HL-60 (cell line): ENCODE measurements at regions not wholly inside any gene's neighbourhood (a gene's known extent, or its start where the extent isn't known, plus 50 kb on each side); places are given as distances from the start of the nearest gene placed in this dataset.

Source experiments
- DNase-seq, 2 experiments: peaks; one replicate each; pipeline ENCODE4 v3.0.0-alpha.2; 2010 to 2020; ENCODE audit warnings: low read depth in 1 of 2, low spot score in 1 of 2
- H3K27ac ChIP-seq: fragments of 250-450 bp; sonication (Bioruptor Pico); replicated peaks from 2 replicates; pipeline ENCODE4 v1.5.1; 2020; ENCODE audit warnings: mild to moderate bottlenecking, moderate library complexity
- H3K27me3 ChIP-seq: fragments of 250-450 bp; sonication (Bioruptor Pico); 2 replicates; pipeline ENCODE4 v1.5.1; 2021; ENCODE audit warnings: mild to moderate bottlenecking, moderate library complexity; ENCODE audit not compliant: insufficient read depth, poor library complexity, severe bottlenecking
- H3K4me3 ChIP-seq: replicated peaks from 2 replicates; pipeline ENCODE4 v1.5.1; 2011; ENCODE audit warnings: mild to moderate bottlenecking, control low read depth, low read length; ENCODE audit not compliant: insufficient read depth
- GABPA ChIP-seq: IDR thresholded peaks from 2 replicates; pipeline ENCODE4 v1.6.1; 2012; ENCODE audit warnings: low read depth
- POLR2AphosphoS5 ChIP-seq: IDR thresholded peaks from 2 replicates; pipeline ENCODE4 v1.6.1; 2012; ENCODE audit warnings: low read depth
- REST ChIP-seq: IDR thresholded peaks from 2 replicates; pipeline ENCODE4 v1.6.1; 2012; ENCODE audit warnings: low read depth; ENCODE audit not compliant: insufficient replicate concordance
- SPI1 ChIP-seq: IDR thresholded peaks from 2 replicates; pipeline ENCODE4 v1.6.1; 2012; ENCODE audit warnings: low read depth, mild to moderate bottlenecking, borderline replicate concordance
- TF ChIP-seq, protein P1 (sequence below): IDR thresholded peaks from one replicate; pipeline ENCODE4 v1.5.1; 2011; ENCODE audit warnings: low read length, control low read depth, inconsistent platforms; ENCODE audit not compliant: insufficient read depth

DNA sequence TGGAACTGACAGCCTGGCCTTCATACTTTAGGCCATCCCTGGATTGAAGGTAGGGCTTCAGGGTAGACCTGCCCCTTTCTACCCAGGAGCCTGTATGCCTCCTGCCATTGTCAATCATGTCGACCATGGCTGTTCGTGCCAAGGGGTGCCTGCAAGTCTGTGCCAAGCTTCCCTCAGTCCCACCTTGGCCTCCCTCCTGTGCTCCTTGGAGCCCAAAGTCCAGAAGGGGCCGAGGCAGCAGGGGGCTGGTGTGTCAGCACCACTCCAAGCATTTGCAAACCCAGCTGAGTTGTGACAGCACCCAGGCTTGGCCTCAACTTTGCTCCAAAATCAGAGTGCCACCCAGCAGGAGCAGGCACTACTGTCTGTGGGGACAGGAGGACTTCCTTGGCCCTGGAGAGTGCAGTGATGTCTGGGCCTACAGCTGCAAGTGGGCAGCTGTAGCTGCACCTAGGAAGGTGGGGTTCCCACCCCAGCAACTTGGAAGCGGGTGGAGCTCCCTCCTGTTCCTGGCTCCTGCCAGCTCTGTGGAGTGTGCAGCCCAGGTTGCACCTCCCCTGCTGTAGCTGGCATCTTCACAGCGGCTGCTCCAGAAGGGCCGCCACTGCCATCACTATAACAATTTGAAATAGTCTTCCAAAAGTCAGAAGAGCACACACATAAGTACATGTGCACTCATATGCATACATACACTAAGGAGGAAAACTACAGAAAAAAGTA is 1719.3 kb downstream of the HACE1 start:
- no peak for TF ChIP-seq REST
- TF ChIP-seq GABPA, result no peak
- no peak for TF ChIP-seq SPI1
- no peak for TF ChIP-seq POLR2AphosphoS5
- TF ChIP-seq, protein P1, sequence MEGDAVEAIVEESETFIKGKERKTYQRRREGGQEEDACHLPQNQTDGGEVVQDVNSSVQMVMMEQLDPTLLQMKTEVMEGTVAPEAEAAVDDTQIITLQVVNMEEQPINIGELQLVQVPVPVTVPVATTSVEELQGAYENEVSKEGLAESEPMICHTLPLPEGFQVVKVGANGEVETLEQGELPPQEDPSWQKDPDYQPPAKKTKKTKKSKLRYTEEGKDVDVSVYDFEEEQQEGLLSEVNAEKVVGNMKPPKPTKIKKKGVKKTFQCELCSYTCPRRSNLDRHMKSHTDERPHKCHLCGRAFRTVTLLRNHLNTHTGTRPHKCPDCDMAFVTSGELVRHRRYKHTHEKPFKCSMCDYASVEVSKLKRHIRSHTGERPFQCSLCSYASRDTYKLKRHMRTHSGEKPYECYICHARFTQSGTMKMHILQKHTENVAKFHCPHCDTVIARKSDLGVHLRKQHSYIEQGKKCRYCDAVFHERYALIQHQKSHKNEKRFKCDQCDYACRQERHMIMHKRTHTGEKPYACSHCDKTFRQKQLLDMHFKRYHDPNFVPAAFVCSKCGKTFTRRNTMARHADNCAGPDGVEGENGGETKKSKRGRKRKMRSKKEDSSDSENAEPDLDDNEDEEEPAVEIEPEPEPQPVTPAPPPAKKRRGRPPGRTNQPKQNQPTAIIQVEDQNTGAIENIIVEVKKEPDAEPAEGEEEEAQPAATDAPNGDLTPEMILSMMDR, result no peak
- DNase-seq, result no peak

GRCh38 chr6:103139377-103139776 is 1720.3 kb downstream of the HACE1 start:
- no peak overlapping the region for H3K4me3 ChIP-seq
- no peaks in the 10 kb centered on the region for H3K27me3 ChIP-seq
- DNase-seq, result no peak
- no peak overlapping the region for H3K27ac ChIP-seq
- TF ChIP-seq REST (no peak), SPI1 (no peak), GABPA (no peak), POLR2AphosphoS5 (no peak)
- TF ChIP-seq, protein P1, result no peak

More for the DNA sequence above, 1719.3 kb downstream of the HACE1 start:
- H3K27ac ChIP-seq, result no peak overlapping the region
- no peaks in the 10 kb centered on the region for H3K27me3 ChIP-seq
- H3K4me3 ChIP-seq, result no peak overlapping the region

GRCh38 chr6:103124471-103124870 is 1731.0 kb downstream of the GRIK2 start:
- no peak for DNase-seq
- TF ChIP-seq GABPA (no peak), SPI1 (no peak)
- TF ChIP-seq, protein P1, result no peak
- no peaks in the 10 kb centered on the region for H3K27me3 ChIP-seq
- H3K4me3 ChIP-seq, result no peak overlapping the region
- H3K27ac ChIP-seq, result no peak overlapping the region
